ENCODE measurements at regions not wholly inside any gene's neighbourhood (a gene's known extent, or its start where the extent isn't known, plus 50 kb on each side); places are given as distances from the start of the nearest gene placed in this dataset.

DNA sequence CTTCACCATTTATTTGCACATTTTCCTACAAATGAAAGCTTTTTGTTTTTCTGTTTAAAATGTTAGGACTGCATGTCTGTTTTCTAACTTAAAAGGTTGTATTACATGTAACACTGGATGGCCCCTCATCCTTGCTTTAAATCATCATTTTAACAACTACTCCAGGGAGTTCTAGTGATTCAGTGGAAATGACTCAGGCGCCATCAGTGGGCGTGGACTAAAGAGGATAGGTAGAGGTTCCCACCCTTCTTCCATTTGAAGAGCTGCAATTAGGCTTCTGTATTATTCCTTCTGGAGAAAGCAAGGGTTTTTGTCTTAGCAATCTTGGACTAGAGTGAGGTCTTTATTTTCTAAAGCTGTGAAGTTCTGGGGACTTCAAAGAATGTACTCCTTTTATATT is 213.7 kb downstream of the TMEM38B start:
- TF ChIP-seq POLR2AphosphoS5 (IDR thresholded peaks at IDR 0.05; ENCODE audit: borderline replicate concordance, low read depth, low read length), result no peak
- no peak for TF ChIP-seq EZH2 (IDR thresholded peaks at IDR 0.05)
- TF ChIP-seq FOXP2 (optimal IDR thresholded peaks at IDR 0.05; ENCODE audit: control extremely low read depth, extremely low read length, insufficient read depth), result no peak

Data from SK-N-MC (cell line).